Lower lobe of right lung (tissue), 2 donors: ENCODE measurements at regions not wholly inside any gene's neighbourhood (a gene's known extent, or its start where the extent isn't known, plus 50 kb on each side); places are given as distances from the start of the nearest gene placed in this dataset.
"Not testable (repeated sequence)": the region's sequence is repeated elsewhere in the genome, so short reads cannot be mapped to it uniquely, and the experiment has no call there.

Experiments used
- ATAC-seq, 2 donors: fragments of 200-7000 bp; cut with Tn5 transposase; one replicate each; pipeline ENCODE4 v1.9.1; 2020 to 2022; ENCODE audit warnings: mild to moderate bottlenecking in 2 of 2, moderate library complexity in 2 of 2
- DNase-seq: peaks from one replicate; pipeline ENCODE4 v3.0.0-alpha.2; 2020
- H3K27ac ChIP-seq: fragments of 200-600 bp; one replicate; pipeline ENCODE4 v1.8.0; 2022
- H3K27me3 ChIP-seq: fragments of 200-600 bp; one replicate; pipeline ENCODE4 v1.8.0; 2022; ENCODE audit warnings: low read depth
- H3K36me3 ChIP-seq: fragments of 200-600 bp; one replicate; pipeline ENCODE4 v1.8.0; 2022; ENCODE audit warnings: mild to moderate bottlenecking
- H3K4me1 ChIP-seq: fragments of 200-600 bp; one replicate; pipeline ENCODE4 v1.8.0; 2022
- H3K4me3 ChIP-seq: fragments of 200-600 bp; one replicate; pipeline ENCODE4 v1.8.0; 2022; ENCODE audit warnings: mild to moderate bottlenecking
- H3K9me3 ChIP-seq: fragments of 200-600 bp; one replicate; pipeline ENCODE4 v1.8.0; 2022
- CTCF ChIP-seq: fragments of 200-600 bp; IDR thresholded peaks from one replicate; pipeline ENCODE4 v1.8.0; 2022; ENCODE audit warnings: antibody characterized with exemption, mild to moderate bottlenecking
- intact Hi-C: fragments of 100-400 bp; cut with DNase I; formaldehyde crosslinking; loops from one replicate; pipeline ENCODE4 v1.11.0; 2022
- donor health status: DM: no; HTN: yes; CAD: no; lungs with severe emphysema.

- no peak for TF ChIP-seq CTCF
- Histone ChIP-seq H3K9me3 (no peaks in the 10 kb centered on the region), H3K4me1 (peaks cover 8% of the 10 kb centered on the region), H3K4me3 (no peak overlapping the region), H3K27ac (no peak overlapping the region), H3K27me3 (no peaks in the 10 kb centered on the region), H3K36me3 (no peaks in the 10 kb centered on the region)
- ATAC-seq, result no peak
- no peak for DNase-seq
- intact Hi-C loops, result no loop called here
Measured at GRCh38 chr13:76289558-76289957, 596.6 kb downstream of the KCTD12 start.

- DNase-seq (no peak), ATAC-seq (peak in 1 of 2 donors; percentile 60)
- no peak for TF ChIP-seq CTCF
- H3K4me3 ChIP-seq, result no peak overlapping the region
- peak overlapping the region; percentile 7 for H3K27ac ChIP-seq
- no peaks in the 10 kb centered on the region for H3K27me3 ChIP-seq
- no peaks in the 10 kb centered on the region for H3K9me3 ChIP-seq
- peaks cover 8% of the 10 kb centered on the region for H3K4me1 ChIP-seq
- intact Hi-C loops, result no loop called here
- H3K36me3 ChIP-seq, result no peaks in the 10 kb centered on the region
Measured at GRCh38 chr13:76286178-76286577, 600.0 kb downstream of the KCTD12 start.

DNA sequence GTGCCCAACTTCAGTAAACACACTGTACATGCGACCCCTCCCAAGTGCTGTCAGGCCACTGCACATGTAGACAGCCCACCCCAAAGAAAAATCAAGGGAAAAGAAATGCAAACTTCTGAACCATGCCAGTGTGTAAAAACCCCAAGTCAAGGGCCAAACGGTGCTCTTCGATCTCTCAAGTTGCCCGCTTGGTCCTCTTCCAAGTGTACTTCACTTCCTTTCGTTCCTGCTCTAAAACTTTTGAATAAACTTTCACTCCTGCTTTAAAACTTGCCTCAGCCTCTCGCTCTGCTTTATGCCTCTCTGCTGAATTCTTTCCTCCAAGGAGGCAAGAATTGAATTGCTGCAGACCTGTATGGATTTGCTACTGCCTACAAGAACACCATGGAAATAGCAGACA is 600.7 kb downstream of the KCTD12 start:
- intact Hi-C loops, result no loop called here
- no peak for TF ChIP-seq CTCF
- Histone ChIP-seq H3K4me3 (no peak overlapping the region), H3K27ac (peak overlapping the region; percentile 7), H3K27me3 (no peaks in the 10 kb centered on the region), H3K36me3 (no peaks in the 10 kb centered on the region), H3K9me3 (no peaks in the 10 kb centered on the region), H3K4me1 (peaks cover 8% of the 10 kb centered on the region)
- ATAC-seq, result peak in 1 of 2 donors; percentile 40
- no peak for DNase-seq

GRCh38 chr13:76279766-76280165 is 606.4 kb downstream of the KCTD12 start:
- DNase-seq, H3K27me3 ChIP-seq, H3K9me3 ChIP-seq, H3K36me3 ChIP-seq, H3K27ac ChIP-seq, H3K4me1 ChIP-seq, H3K4me3 ChIP-seq, ATAC-seq, intact Hi-C loops: not testable (repeated sequence)

- H3K4me3 ChIP-seq, result no peak overlapping the region
- no peaks in the 10 kb centered on the region for H3K9me3 ChIP-seq
- no peak for TF ChIP-seq CTCF
- H3K4me1 ChIP-seq, result no peaks in the 10 kb centered on the region
- intact Hi-C loops, result no loop called here
- no peak overlapping the region for H3K27ac ChIP-seq
- DNase-seq (no peak), ATAC-seq (no peak)
- H3K36me3 ChIP-seq, result no peaks in the 10 kb centered on the region
- H3K27me3 ChIP-seq, result no peaks in the 10 kb centered on the region
Measured at GRCh38 chr13:76271728-76272232, 614.4 kb downstream of the KCTD12 start.

GRCh38 chr13:76268307-76268706 is 617.9 kb downstream of the KCTD12 start:
- H3K4me3 ChIP-seq, H3K4me1 ChIP-seq, ATAC-seq, H3K27ac ChIP-seq, intact Hi-C loops, H3K9me3 ChIP-seq, H3K36me3 ChIP-seq, DNase-seq, H3K27me3 ChIP-seq: not testable (repeated sequence)

DNA sequence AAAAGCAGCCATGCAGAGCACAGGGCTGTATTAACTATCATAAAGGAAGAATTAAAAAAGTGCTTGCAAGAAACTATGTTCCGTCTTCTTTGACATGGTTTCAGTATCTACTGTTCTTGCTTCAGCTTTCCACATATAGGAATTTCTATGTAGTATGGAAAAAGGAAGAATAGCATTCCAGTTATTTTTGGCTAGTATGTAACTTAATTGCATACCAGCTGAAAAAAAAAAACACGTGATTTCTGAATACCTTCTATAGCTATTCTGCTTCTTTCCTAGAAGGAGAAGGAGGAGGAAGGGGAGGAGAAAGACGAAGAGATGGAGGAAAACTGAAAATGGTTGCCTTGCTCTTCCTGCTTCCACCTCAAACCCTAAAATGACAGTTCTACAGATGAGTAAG is 619.0 kb downstream of the KCTD12 start:
- Histone ChIP-seq H3K4me1 (no peaks in the 10 kb centered on the region), H3K9me3 (no peaks in the 10 kb centered on the region), H3K27ac (no peak overlapping the region), H3K4me3 (no peak overlapping the region), H3K27me3 (no peaks in the 10 kb centered on the region), H3K36me3 (no peaks in the 10 kb centered on the region)
- ATAC-seq, result no peak
- no peak for DNase-seq
- no peak for TF ChIP-seq CTCF
- intact Hi-C loops, result no loop called here
